Testis (tissue), 2 donors: ENCODE measurements at regions not wholly inside any gene's neighbourhood (a gene's known extent, or its start where the extent isn't known, plus 50 kb on each side); places are given as distances from the start of the nearest gene placed in this dataset.

Experiments used
- DNase-seq: peaks from one replicate; pipeline ENCODE4 v3.0.0-alpha.2; 2019
- H3K27ac ChIP-seq, 2 donors: fragments of 200-600 bp; sonication (generic); one replicate each; pipeline ENCODE4 v1.5.1; 2019
- H3K27me3 ChIP-seq: fragments of 200-600 bp; sonication (generic); one replicate; pipeline ENCODE4 v1.5.1; 2019
- H3K36me3 ChIP-seq: fragments of 200-600 bp; sonication (generic); one replicate; pipeline ENCODE4 v1.5.1; 2017; ENCODE audit warnings: low read depth; ENCODE audit errors: missing control alignments
- H3K4me1 ChIP-seq: fragments of 200-600 bp; sonication (generic); one replicate; pipeline ENCODE4 v1.5.1; 2019
- H3K4me3 ChIP-seq, 2 donors: fragments of 200-600 bp; sonication (generic); one replicate each; pipeline ENCODE4 v1.5.1; 2017 to 2019
- H3K9me3 ChIP-seq: fragments of 200-600 bp; sonication (generic); one replicate; pipeline ENCODE4 v1.5.1; 2017
- POLR2A ChIP-seq: fragments of 450-650 bp; IDR thresholded peaks from one replicate; pipeline ENCODE4 v1.6.1; 2017; ENCODE audit warnings: antibody characterized with exemption, mild to moderate bottlenecking, moderate library complexity
- WGBS, 2 donors: methylation state at CpG; one replicate each; pipeline ENCODE4 v1.1.5; 2018; 5-methylcytosine and 5-hydroxymethylcytosine counted together
- intact Hi-C: fragments of 100-400 bp; cut with DNase I; formaldehyde crosslinking; loops from one replicate; pipeline ENCODE4 v1.15.1; 2023; ENCODE audit warnings: low total_unique reads
- TF ChIP-seq, protein P1 (sequence below), 3 experiments: fragments of 450-650 bp in 2 of 3; fragments of 200-600 bp in 1 of 3; sonication (generic) in 1 of 3; IDR thresholded peaks; one replicate each; pipeline ENCODE4 v1.5.1; 2016 to 2019; ENCODE audit warnings: antibody characterized with exemption in 3 of 3, mild to moderate bottlenecking in 2 of 3, moderate library complexity in 1 of 3

DNA sequence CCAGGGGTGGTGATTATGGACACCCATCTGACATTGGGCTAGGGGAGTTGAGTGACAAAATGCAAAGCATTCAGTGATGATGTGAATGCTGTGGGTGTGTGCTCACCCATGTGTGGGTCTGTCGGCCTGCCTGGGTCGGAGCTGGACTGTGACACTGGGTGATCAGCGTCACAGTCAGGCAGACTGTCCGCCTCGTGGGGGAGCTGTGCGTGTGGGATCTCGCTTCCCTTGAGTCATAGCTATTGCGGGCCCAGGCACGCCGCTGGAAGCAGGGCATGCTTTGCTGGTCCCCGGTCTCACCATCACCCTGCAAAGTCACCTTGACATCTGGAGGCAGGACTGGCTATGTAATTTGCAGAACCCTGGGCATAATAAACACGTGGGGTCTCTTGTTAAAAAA is 156.9 kb upstream of the IGSF21 start:
- Histone ChIP-seq H3K4me3 (no peak overlapping the region), H3K9me3 (no peaks in the 10 kb centered on the region), H3K27me3 (no peaks in the 10 kb centered on the region), H3K27ac (no peak overlapping the region), H3K4me1 (no peaks in the 10 kb centered on the region), H3K36me3 (no peaks in the 10 kb centered on the region)
- intact Hi-C loops, result no loop called here
- no peak for TF ChIP-seq POLR2A
- TF ChIP-seq, protein P1, sequence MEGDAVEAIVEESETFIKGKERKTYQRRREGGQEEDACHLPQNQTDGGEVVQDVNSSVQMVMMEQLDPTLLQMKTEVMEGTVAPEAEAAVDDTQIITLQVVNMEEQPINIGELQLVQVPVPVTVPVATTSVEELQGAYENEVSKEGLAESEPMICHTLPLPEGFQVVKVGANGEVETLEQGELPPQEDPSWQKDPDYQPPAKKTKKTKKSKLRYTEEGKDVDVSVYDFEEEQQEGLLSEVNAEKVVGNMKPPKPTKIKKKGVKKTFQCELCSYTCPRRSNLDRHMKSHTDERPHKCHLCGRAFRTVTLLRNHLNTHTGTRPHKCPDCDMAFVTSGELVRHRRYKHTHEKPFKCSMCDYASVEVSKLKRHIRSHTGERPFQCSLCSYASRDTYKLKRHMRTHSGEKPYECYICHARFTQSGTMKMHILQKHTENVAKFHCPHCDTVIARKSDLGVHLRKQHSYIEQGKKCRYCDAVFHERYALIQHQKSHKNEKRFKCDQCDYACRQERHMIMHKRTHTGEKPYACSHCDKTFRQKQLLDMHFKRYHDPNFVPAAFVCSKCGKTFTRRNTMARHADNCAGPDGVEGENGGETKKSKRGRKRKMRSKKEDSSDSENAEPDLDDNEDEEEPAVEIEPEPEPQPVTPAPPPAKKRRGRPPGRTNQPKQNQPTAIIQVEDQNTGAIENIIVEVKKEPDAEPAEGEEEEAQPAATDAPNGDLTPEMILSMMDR (IDR thresholded peaks at IDR 0.05), result no peak
- 61 to 72% methylated on average over 3 to 12 of the region's 12 CpGs for WGBS, 2 donors
- no peak for DNase-seq

- no peak for DNase-seq
- H3K9me3 ChIP-seq, result no peaks in the 10 kb centered on the region
- intact Hi-C loops, result no loop called here
- no peaks in the 10 kb centered on the region for H3K36me3 ChIP-seq
- H3K4me1 ChIP-seq, result no peaks in the 10 kb centered on the region
- WGBS, 2 donors, result 45 to 50% methylated on average over 10 of the region's 10 CpGs
- no peak overlapping the region for H3K27ac ChIP-seq
- H3K4me3 ChIP-seq, result no peak overlapping the region
- no peak for TF ChIP-seq POLR2A
- TF ChIP-seq, protein P1 (IDR thresholded peaks at IDR 0.05), result no peak
- no peaks in the 10 kb centered on the region for H3K27me3 ChIP-seq
These were observed 155.1 kb upstream of the IGSF21 start for GRCh38 chr1:17952506-17952905.

GRCh38 chr1:17953921-17954320 is 153.7 kb upstream of the IGSF21 start:
- H3K4me1 ChIP-seq, result no peaks in the 10 kb centered on the region
- H3K4me3 ChIP-seq, result no peak overlapping the region
- H3K9me3 ChIP-seq, result no peaks in the 10 kb centered on the region
- 78 to 87% methylated on average over 4 of the region's 4 CpGs for WGBS, 2 donors
- H3K27ac ChIP-seq, result no peak overlapping the region
- DNase-seq, result no peak
- TF ChIP-seq, protein P1 (IDR thresholded peaks at IDR 0.05), result no peak
- TF ChIP-seq POLR2A, result no peak
- intact Hi-C loops, result no loop called here
- H3K36me3 ChIP-seq, result no peaks in the 10 kb centered on the region
- H3K27me3 ChIP-seq, result no peaks in the 10 kb centered on the region

DNA sequence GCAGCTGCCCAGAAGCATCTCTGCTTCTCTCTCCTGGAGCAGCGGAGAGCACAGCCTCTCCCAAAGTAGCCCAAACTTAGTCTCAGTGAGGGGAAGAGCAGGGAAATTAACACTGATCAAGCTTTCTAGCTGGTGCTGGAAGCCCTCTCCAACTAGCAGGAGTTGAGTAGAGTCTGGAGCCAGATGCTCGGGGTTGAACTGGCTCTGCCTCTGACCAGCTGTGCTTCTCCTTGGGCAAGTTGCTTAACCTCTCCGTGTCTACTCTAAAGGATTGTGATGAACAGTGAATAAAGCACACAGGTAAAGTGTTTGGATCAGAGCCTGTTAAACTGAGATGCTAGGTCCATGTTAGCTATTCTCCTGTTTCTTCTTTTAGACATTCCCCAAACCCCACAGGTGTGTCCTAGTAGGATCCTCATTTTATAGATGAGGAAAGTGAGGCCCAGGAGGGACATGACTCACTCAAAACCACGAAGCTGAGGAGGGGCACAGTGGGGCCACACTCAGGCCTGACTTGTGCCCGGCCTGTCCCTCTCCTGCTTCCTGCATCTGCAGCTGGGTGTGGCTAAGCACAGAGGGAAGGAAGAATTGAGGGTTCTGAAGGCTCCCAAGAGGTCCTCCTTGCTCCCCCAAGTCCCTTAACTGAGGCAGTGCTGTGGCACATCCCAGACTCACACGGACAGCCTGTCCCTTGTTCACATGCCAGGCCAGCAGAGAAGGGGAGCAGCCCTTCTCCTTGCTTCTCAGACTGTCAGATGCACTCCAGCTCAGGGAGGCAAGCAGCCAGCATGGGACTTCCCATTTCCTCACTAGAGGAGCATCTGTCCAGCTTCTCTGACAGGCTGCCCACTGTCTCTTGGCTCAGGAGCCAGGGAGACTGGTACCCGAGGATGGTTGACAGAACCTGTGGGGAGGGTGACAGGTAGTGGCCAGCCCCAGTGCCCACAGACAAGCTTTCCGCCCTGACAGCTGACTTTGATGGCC is 152.0 kb upstream of the IGSF21 start:
- WGBS, 2 donors, result 59 to 65% methylated on average over 7 to 8 of the region's 8 CpGs
- intact Hi-C loops, result no loop called here
- Histone ChIP-seq H3K4me1 (no peaks in the 10 kb centered on the region), H3K4me3 (no peak overlapping the region), H3K27ac (no peak overlapping the region), H3K27me3 (no peaks in the 10 kb centered on the region), H3K36me3 (no peaks in the 10 kb centered on the region), H3K9me3 (no peaks in the 10 kb centered on the region)
- no peak for TF ChIP-seq POLR2A
- TF ChIP-seq, protein P1 (IDR thresholded peaks at IDR 0.05), result no peak
- no peak for DNase-seq
